Stomach (tissue), 8 donors: ENCODE measurements at regions not wholly inside any gene's neighbourhood (a gene's known extent, or its start where the extent isn't known, plus 50 kb on each side); places are given as distances from the start of the nearest gene placed in this dataset.
"Not testable (repeated sequence)": the region's sequence is repeated elsewhere in the genome, so short reads cannot be mapped to it uniquely, and the experiment has no call there.

Experiments used
- DNase-seq, 2 donors: peaks; one replicate each; pipeline versions ENCODE4 v3.0.0 to v3.0.0-alpha.2; 2013 to 2019
- H3K27ac ChIP-seq, 5 donors: fragments of 200-600 bp in 4 of 5; sonication (generic) in 4 of 5; one replicate each; pipeline ENCODE4 v1.5.1; 2013 to 2019; ENCODE audit warnings: mild to moderate bottlenecking in 1 of 5, moderate library complexity in 1 of 5
- H3K27me3 ChIP-seq, 3 donors: fragments of 200-600 bp; sonication (generic); one replicate each; pipeline ENCODE4 v1.5.1; 2017 to 2019; ENCODE audit warnings: mixed run types in 1 of 3
- H3K36me3 ChIP-seq, 4 donors: fragments of 200-600 bp; sonication (generic); 1 replicate in 3 of 4; 2 replicates in 1 of 4; pipeline ENCODE4 v1.5.1; 2016 to 2019
- H3K4me1 ChIP-seq, 4 donors: fragments of 200-600 bp; sonication (generic); one replicate each; pipeline ENCODE4 v1.5.1; 2016 to 2019
- H3K4me3 ChIP-seq, 4 donors: fragments of 200-600 bp; sonication (generic) in 3 of 4; one replicate each; pipeline ENCODE4 v1.5.1; 2016 to 2019; ENCODE audit warnings: mild to moderate bottlenecking in 1 of 4
- H3K9me3 ChIP-seq, 4 donors: fragments of 200-600 bp; sonication (generic); one replicate each; pipeline ENCODE4 v1.5.1; 2016 to 2019
- CTCF ChIP-seq, 7 experiments: fragments of 450-650 bp in 4 of 7; fragments of 200-600 bp in 3 of 7; sonication (generic) in 3 of 7; IDR thresholded peaks; one replicate each; pipeline ENCODE4 v1.5.1; 2016 to 2019; ENCODE audit warnings: antibody characterized with exemption in 7 of 7, control low read depth in 2 of 7, mild to moderate bottlenecking in 1 of 7
- EP300 ChIP-seq: sonication (generic); formaldehyde crosslinking; IDR thresholded peaks from one replicate; pipeline ENCODE4 v1.6.1; 2017; ENCODE audit warnings: antibody characterized with exemption
- POLR2A ChIP-seq, 4 donors: fragments of 450-650 bp; IDR thresholded peaks; one replicate each; pipeline ENCODE4 v1.6.1; 2016; ENCODE audit warnings: antibody characterized with exemption in 4 of 4, control low read depth in 2 of 4, mild to moderate bottlenecking in 1 of 4, moderate library complexity in 1 of 4
- POLR2AphosphoS5 ChIP-seq, 3 donors: sonication (generic); formaldehyde crosslinking; IDR thresholded peaks; one replicate each; pipeline ENCODE4 v1.6.1; 2016; ENCODE audit warnings: antibody characterized with exemption in 3 of 3
- WGBS, 5 donors: extraction: QIAGEN DNeasy Blood & Tissue Kit in 3 of 5; methylation state at CpG; one replicate each; pipeline versions ENCODE4 v1.1.5 to v1.1.7; 2013 to 2018; 5-methylcytosine and 5-hydroxymethylcytosine counted together
- intact Hi-C: fragments of 100-400 bp; cut with DNase I; formaldehyde crosslinking; loops from one replicate; pipeline ENCODE4 v1.15.1; 2023; ENCODE audit warnings: low total_unique reads
- donor health status: healthy with polysubstance abuse.
- donor health status: Bipolar disorder and iron deficiency.
- donor health status: healthy.

GRCh38 chr12:75646329-75647210, 135.2 kb upstream of the KRR1 start:
- Histone ChIP-seq H3K27ac (no peak overlapping the region), H3K36me3 (no peaks in the 10 kb centered on the region), H3K4me1 (no peaks in the 10 kb centered on the region), H3K9me3 (no peaks in the 10 kb centered on the region), H3K27me3 (no peaks in the 10 kb centered on the region), H3K4me3 (no peak overlapping the region)
- intact Hi-C loops: no loop called here
- DNase-seq: peak in 1 of 2 donors; percentile 65
- WGBS, 5 donors: 58 to 74% (median 65%) methylated on average over 4 of the region's 4 CpGs
- TF ChIP-seq CTCF (IDR thresholded peaks at IDR 0.05) (no peak), POLR2A (IDR thresholded peaks at IDR 0.05) (no peak), EP300 (no peak), POLR2AphosphoS5 (IDR thresholded peaks at IDR 0.05) (no peak)

GRCh38 chr12:75644472-75645072, 133.2 kb upstream of the KRR1 start:
- no peak for TF ChIP-seq CTCF (IDR thresholded peaks at IDR 0.05)
- TF ChIP-seq EP300: no peak
- no peak for TF ChIP-seq POLR2A (IDR thresholded peaks at IDR 0.05)
- TF ChIP-seq POLR2AphosphoS5 (IDR thresholded peaks at IDR 0.05): no peak
- Histone ChIP-seq H3K4me3 (no peak overlapping the region), H3K27ac (no peak overlapping the region), H3K4me1 (no peaks in the 10 kb centered on the region), H3K9me3 (no peaks in the 10 kb centered on the region), H3K27me3 (no peaks in the 10 kb centered on the region), H3K36me3 (no peaks in the 10 kb centered on the region)
- intact Hi-C loops: no loop called here
- WGBS, 5 donors: 74 to 76% (median 76%) methylated on average over 3 of the region's 3 CpGs
- DNase-seq: no peak

- DNase-seq, H3K9me3 ChIP-seq, H3K27me3 ChIP-seq, H3K4me3 ChIP-seq, H3K27ac ChIP-seq, intact Hi-C loops, H3K36me3 ChIP-seq, H3K4me1 ChIP-seq: not testable (repeated sequence)
- 87 to 91% (median 89%) methylated on average over 5 of the region's 5 CpGs for WGBS, 5 donors
Observed at GRCh38 chr12:75643119-75643518, 131.7 kb upstream of the KRR1 start.

GRCh38 chr12:75642226-75642625, 130.8 kb upstream of the KRR1 start:
- no peaks in the 10 kb centered on the region for H3K27me3 ChIP-seq
- H3K4me1 ChIP-seq: no peaks in the 10 kb centered on the region
- no peak overlapping the region for H3K4me3 ChIP-seq
- H3K27ac ChIP-seq: no peak overlapping the region
- H3K9me3 ChIP-seq: no peaks in the 10 kb centered on the region
- TF ChIP-seq EP300 (no peak), POLR2A (IDR thresholded peaks at IDR 0.05) (no peak), CTCF (IDR thresholded peaks at IDR 0.05) (no peak), POLR2AphosphoS5 (IDR thresholded peaks at IDR 0.05) (no peak)
- no peaks in the 10 kb centered on the region for H3K36me3 ChIP-seq
- WGBS, 5 donors: 38 to 58% (median 43%) methylated on average over 1 of the region's 1 CpG
- intact Hi-C loops: no loop called here
- no peak for DNase-seq
